GM12878 (cell line): ENCODE measurements at regions not wholly inside any gene's neighbourhood (a gene's known extent, or its start where the extent isn't known, plus 50 kb on each side); places are given as distances from the start of the nearest gene placed in this dataset.

Experiments used
- ATAC-seq: fragments of 200-7000 bp; cut with Tn5 transposase; 3 replicates; pipeline ENCODE4 v1.9.1; 2020; ENCODE audit warnings: mild to moderate bottlenecking, moderate library complexity
- BruUV-seq: library from RNA; stranded (reverse); fragments of 400-500 nt; replicated peaks from 2 replicates; lab custom pipeline; 2021; lab: Mats Ljungman, UMichigan
- CTCF ChIA-PET: fragments of 300-600 bp; sonication (Branson Sonifier 250); formaldehyde crosslinking; extraction: SDS; loops from one replicate; lab custom pipeline; 2021; ENCODE audit warnings: inconsistent platforms; lab: Yijun Ruan, JAX
- POLR2A ChIA-PET: fragments of 350-600 bp; formaldehyde crosslinking; extraction: SDS; loops from one replicate; lab custom pipeline; 2021; ENCODE audit warnings: inconsistent platforms; lab: Charles Lee
- RAD21 ChIA-PET: fragments of 300-600 bp; sonication (Branson Sonifier 250); formaldehyde crosslinking; loops from one replicate; lab custom pipeline; 2023; ENCODE audit warnings: antibody characterized with exemption; ENCODE audit not compliant: unreplicated experiment; lab: Charles Lee
- SMC1A ChIA-PET: fragments of 300-600 bp; sonication (Branson Sonifier 250); formaldehyde crosslinking; loops from one replicate; lab custom pipeline; 2023; ENCODE audit not compliant: unreplicated experiment, uncharacterized antibody; lab: Charles Lee
- DNase-seq: peaks from one replicate; pipeline ENCODE4 v3.0.0-alpha.2; 2011; ENCODE audit warnings: low read depth, low spot score
- FAIRE-seq: peaks from 3 replicates; lab custom pipeline; 2011; peaks lifted over from hg19 to GRCh38; lab: Jason Lieb, UNC
- H2AFZ ChIP-seq: 2 replicates; pipeline ENCODE4 v1.6.0; 2011; ENCODE audit warnings: low read depth, low read length, control low read depth; ENCODE audit not compliant: control insufficient read depth
- H3K27ac ChIP-seq: 2 replicates; pipeline ENCODE4 v1.5.1; 2011; ENCODE audit warnings: control low read depth; ENCODE audit not compliant: control insufficient read depth, insufficient read depth
- H3K27me3 ChIP-seq, 2 experiments: replicated peaks in 1 of 2; 2 replicates each; pipeline versions ENCODE4 v1.6.0 to v1.6.1; 2011; ENCODE audit warnings: low read length in 1 of 2; ENCODE audit not compliant: control insufficient read depth in 2 of 2, insufficient read depth in 2 of 2
- H3K36me3 ChIP-seq, 2 experiments: 2 replicates each; pipeline ENCODE4 v1.5.1; 2011; ENCODE audit warnings: low read length in 1 of 2; ENCODE audit not compliant: control insufficient read depth in 2 of 2, insufficient read depth in 2 of 2
- H3K4me1 ChIP-seq: 2 replicates; pipeline ENCODE4 v1.6.1; 2011; ENCODE audit warnings: mild to moderate bottlenecking, low read length, moderate library complexity, mixed read lengths; ENCODE audit not compliant: control insufficient read depth, insufficient read depth
- H3K4me2 ChIP-seq: 2 replicates; pipeline ENCODE4 v1.6.0; 2011; ENCODE audit warnings: control low read depth; ENCODE audit not compliant: control insufficient read depth, insufficient read depth
- H3K4me3 ChIP-seq: fragments of 200-600 bp; sonication (generic); 2 replicates; pipeline ENCODE4 v1.5.1; 2016
- H3K79me2 ChIP-seq: 2 replicates; pipeline ENCODE4 v1.6.0; 2011; ENCODE audit warnings: low read length; ENCODE audit not compliant: control insufficient read depth, insufficient read depth
- H3K9ac ChIP-seq: 2 replicates; pipeline ENCODE4 v1.8.0; 2011; ENCODE audit warnings: low read length, control low read depth, mixed read lengths; ENCODE audit not compliant: control insufficient read depth, insufficient read depth
- H3K9me3 ChIP-seq: replicated peaks from 3 replicates; pipeline ENCODE4 v1.5.1; 2011; ENCODE audit warnings: mild to moderate bottlenecking, low read length; ENCODE audit not compliant: control insufficient read depth, insufficient read depth
- H4K20me1 ChIP-seq: 2 replicates; pipeline ENCODE4 v1.6.0; 2011; ENCODE audit not compliant: control insufficient read depth, insufficient read depth
- BACH1 ChIP-seq: fragments of 450-650 bp; IDR thresholded peaks from 2 replicates; pipeline ENCODE4 v1.6.1; 2017; ENCODE audit warnings: mild to moderate bottlenecking, borderline replicate concordance
- CHD4 ChIP-seq: fragments of 200-600 bp; sonication (generic); IDR thresholded peaks from 2 replicates; pipeline ENCODE4 v1.6.1; 2016; ENCODE audit warnings: mild to moderate bottlenecking
- HDGF ChIP-seq: fragments of 450-650 bp; IDR thresholded peaks from 2 replicates; pipeline ENCODE4 v1.6.1; 2016; ENCODE audit warnings: antibody characterized with exemption
- IRF5 ChIP-seq: fragments of 450-650 bp; IDR thresholded peaks from 2 replicates; pipeline ENCODE4 v1.6.1; 2017; ENCODE audit warnings: borderline replicate concordance
- KDM1A ChIP-seq: fragments of 200-600 bp; sonication (generic); IDR thresholded peaks from 2 replicates; pipeline ENCODE4 v1.6.1; 2016; ENCODE audit warnings: borderline replicate concordance
- MAX ChIP-seq: IDR thresholded peaks from 2 replicates; pipeline ENCODE4 v1.6.1; 2012; ENCODE audit warnings: low read depth, low read length, improper control_type of control experiment
- SMARCA5 ChIP-seq: fragments of 450-650 bp; IDR thresholded peaks from 2 replicates; pipeline ENCODE4 v1.6.1; 2017; ENCODE audit warnings: mild to moderate bottlenecking
- SP1 ChIP-seq: IDR thresholded peaks from one replicate; pipeline ENCODE4 v1.6.1; 2011; ENCODE audit warnings: low read depth, low read length
- SRF ChIP-seq, 2 experiments: IDR thresholded peaks; 2 replicates each; pipeline ENCODE4 v1.6.1; 2011; ENCODE audit warnings: low read depth in 2 of 2, low read length in 2 of 2, mild to moderate bottlenecking in 1 of 2, moderate library complexity in 1 of 2
- ZNF207 ChIP-seq: fragments of 450-650 bp; IDR thresholded peaks from 2 replicates; pipeline ENCODE4 v1.6.1; 2014; ENCODE audit warnings: antibody characterized with exemption, mild to moderate bottlenecking, borderline replicate concordance
- WGBS: methylation state at CpG from one replicate; pipeline ENCODE4 v1.1.6; 2016; ENCODE audit warnings: low lambda C conversion rate; ENCODE audit not compliant: insufficient replicate concordance, insufficient coverage; ENCODE audit errors: missing lambda C conversion rate; 5-methylcytosine and 5-hydroxymethylcytosine counted together
- in situ Hi-C: fragments of 300-500 bp; cut with MboI; formaldehyde crosslinking; loops from 9 replicates; pipeline ENCODE4 v1.14.3; 2018; ENCODE audit warnings: mixed read lengths
- intact Hi-C: fragments of 100-400 bp; cut with micrococcal nuclease; formaldehyde crosslinking; loops from one replicate; pipeline ENCODE4 v1.14.2; 2022; ENCODE audit not compliant: unreplicated experiment
- TF ChIP-seq, protein P1 (sequence below): fragments of 450-650 bp; IDR thresholded peaks from 2 replicates; pipeline ENCODE4 v1.6.1; 2017; ENCODE audit warnings: mild to moderate bottlenecking, moderate library complexity
- TF ChIP-seq, protein P2 (sequence below): fragments of 450-650 bp; IDR thresholded peaks from 2 replicates; pipeline ENCODE4 v1.6.1; 2016; ENCODE audit warnings: mild to moderate bottlenecking
- TF ChIP-seq, protein P3 (sequence below): fragments of 450-650 bp; formaldehyde crosslinking; IDR thresholded peaks from 2 replicates; pipeline ENCODE4 v1.4.0; 2022; ENCODE audit warnings: mild to moderate bottlenecking, moderate library complexity

- ATAC-seq = no peak
- no peak for FAIRE-seq
- ChIA-PET POLR2A (no interaction called here), SMC1A (no interaction called here), CTCF (interaction anchor here (0.5 kb wide), 1 partner anchor 1964 kb away, joined by 3 read pairs; no protein-coding TSS in a partner anchor), RAD21 (no interaction called here)
- in situ Hi-C loops (no loop called here), intact Hi-C loops (no loop called here)
- Histone ChIP-seq H3K27ac (no peak overlapping the region), H4K20me1 (no peaks in the 10 kb centered on the region), H2AFZ (no peak overlapping the region), H3K4me2 (no peak overlapping the region), H3K4me3 (no peak overlapping the region), H3K36me3 (no peaks in the 10 kb centered on the region), H3K27me3 (no peaks in the 10 kb centered on the region), H3K9ac (no peak overlapping the region), H3K79me2 (no peaks in the 10 kb centered on the region), H3K9me3 (no peaks in the 10 kb centered on the region; the same call in 2 of the 3 replicates), H3K4me1 (no peaks in the 10 kb centered on the region)
- DNase-seq = no peak
- 77% methylated on average over 3 of the region's 3 CpGs for WGBS
- no TSS peak for BruUV-seq
- TF ChIP-seq HDGF = no peak
- TF ChIP-seq BACH1 = no peak
- no peak for TF ChIP-seq ZNF207
- no peak for TF ChIP-seq SRF (IDR thresholded peaks at IDR 0.05; ENCODE audit: low read depth in 2 of 2, low read length in 2 of 2)
- TF ChIP-seq, protein P1, sequence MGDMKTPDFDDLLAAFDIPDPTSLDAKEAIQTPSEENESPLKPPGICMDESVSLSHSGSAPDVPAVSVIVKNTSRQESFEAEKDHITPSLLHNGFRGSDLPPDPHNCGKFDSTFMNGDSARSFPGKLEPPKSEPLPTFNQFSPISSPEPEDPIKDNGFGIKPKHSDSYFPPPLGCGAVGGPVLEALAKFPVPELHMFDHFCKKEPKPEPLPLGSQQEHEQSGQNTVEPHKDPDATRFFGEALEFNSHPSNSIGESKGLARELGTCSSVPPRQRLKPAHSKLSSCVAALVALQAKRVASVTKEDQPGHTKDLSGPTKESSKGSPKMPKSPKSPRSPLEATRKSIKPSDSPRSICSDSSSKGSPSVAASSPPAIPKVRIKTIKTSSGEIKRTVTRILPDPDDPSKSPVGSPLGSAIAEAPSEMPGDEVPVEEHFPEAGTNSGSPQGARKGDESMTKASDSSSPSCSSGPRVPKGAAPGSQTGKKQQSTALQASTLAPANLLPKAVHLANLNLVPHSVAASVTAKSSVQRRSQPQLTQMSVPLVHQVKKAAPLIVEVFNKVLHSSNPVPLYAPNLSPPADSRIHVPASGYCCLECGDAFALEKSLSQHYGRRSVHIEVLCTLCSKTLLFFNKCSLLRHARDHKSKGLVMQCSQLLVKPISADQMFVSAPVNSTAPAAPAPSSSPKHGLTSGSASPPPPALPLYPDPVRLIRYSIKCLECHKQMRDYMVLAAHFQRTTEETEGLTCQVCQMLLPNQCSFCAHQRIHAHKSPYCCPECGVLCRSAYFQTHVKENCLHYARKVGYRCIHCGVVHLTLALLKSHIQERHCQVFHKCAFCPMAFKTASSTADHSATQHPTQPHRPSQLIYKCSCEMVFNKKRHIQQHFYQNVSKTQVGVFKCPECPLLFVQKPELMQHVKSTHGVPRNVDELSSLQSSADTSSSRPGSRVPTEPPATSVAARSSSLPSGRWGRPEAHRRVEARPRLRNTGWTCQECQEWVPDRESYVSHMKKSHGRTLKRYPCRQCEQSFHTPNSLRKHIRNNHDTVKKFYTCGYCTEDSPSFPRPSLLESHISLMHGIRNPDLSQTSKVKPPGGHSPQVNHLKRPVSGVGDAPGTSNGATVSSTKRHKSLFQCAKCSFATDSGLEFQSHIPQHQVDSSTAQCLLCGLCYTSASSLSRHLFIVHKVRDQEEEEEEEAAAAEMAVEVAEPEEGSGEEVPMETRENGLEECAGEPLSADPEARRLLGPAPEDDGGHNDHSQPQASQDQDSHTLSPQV = no peak
- no peak for TF ChIP-seq KDM1A
- TF ChIP-seq IRF5 = no peak
- no peak for TF ChIP-seq SMARCA5
- TF ChIP-seq, protein P2, sequence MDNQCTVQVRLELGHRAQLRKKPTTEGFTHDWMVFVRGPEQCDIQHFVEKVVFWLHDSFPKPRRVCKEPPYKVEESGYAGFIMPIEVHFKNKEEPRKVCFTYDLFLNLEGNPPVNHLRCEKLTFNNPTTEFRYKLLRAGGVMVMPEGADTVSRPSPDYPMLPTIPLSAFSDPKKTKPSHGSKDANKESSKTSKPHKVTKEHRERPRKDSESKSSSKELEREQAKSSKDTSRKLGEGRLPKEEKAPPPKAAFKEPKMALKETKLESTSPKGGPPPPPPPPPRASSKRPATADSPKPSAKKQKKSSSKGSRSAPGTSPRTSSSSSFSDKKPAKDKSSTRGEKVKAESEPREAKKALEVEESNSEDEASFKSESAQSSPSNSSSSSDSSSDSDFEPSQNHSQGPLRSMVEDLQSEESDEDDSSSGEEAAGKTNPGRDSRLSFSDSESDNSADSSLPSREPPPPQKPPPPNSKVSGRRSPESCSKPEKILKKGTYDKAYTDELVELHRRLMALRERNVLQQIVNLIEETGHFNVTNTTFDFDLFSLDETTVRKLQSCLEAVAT = no peak
- TF ChIP-seq MAX = no peak
- TF ChIP-seq, protein P3, sequence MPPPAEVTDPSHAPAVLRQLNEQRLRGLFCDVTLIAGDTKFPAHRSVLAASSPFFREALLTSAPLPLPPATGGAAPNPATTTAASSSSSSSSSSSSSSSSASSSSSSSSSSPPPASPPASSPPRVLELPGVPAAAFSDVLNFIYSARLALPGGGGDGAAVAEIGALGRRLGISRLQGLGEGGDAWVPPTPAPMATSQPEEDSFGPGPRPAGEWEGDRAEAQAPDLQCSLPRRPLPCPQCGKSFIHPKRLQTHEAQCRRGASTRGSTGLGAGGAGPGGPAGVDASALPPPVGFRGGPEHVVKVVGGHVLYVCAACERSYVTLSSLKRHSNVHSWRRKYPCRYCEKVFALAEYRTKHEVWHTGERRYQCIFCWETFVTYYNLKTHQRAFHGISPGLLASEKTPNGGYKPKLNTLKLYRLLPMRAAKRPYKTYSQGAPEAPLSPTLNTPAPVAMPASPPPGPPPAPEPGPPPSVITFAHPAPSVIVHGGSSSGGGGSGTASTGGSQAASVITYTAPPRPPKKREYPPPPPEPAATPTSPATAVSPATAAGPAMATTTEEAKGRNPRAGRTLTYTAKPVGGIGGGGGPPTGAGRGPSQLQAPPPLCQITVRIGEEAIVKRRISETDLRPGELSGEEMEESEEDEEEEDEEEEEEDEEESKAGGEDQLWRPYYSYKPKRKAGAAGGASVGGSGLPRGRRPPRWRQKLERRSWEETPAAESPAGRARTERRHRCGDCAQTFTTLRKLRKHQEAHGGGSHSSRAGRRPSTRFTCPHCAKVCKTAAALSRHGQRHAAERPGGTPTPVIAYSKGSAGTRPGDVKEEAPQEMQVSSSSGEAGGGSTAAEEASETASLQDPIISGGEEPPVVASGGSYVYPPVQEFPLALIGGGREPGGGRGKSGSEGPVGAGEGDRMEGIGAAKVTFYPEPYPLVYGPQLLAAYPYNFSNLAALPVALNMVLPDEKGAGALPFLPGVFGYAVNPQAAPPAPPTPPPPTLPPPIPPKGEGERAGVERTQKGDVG (CRISPR knock-in tag) = no peak
- no peak for TF ChIP-seq CHD4
- TF ChIP-seq SP1 = no peak
Measured at GRCh38 chr3:106560451-106560966, 691.7 kb upstream of the CBLB start.
